ENCODE measurements at regions not wholly inside any gene's neighbourhood (a gene's known extent, or its start where the extent isn't known, plus 50 kb on each side); places are given as distances from the start of the nearest gene placed in this dataset.

GRCh38 chr13:74929436-74929835, 552.5 kb downstream of the TBC1D4 start:
- Mint-ChIP-seq H3K27me3 (ENCODE audit: insufficient read depth, unreplicated experiment) (no peaks in the 10 kb centered on the region), H3K4me1 (ENCODE audit: insufficient read depth, unreplicated experiment) (peaks cover 10% of the 10 kb centered on the region), H3K4me3 (ENCODE audit: unreplicated experiment) (no peak overlapping the region), H3K27ac (ENCODE audit: low read depth, unreplicated experiment) (no peak overlapping the region), H3K36me3 (ENCODE audit: insufficient read depth, unreplicated experiment) (no peaks in the 10 kb centered on the region), H3K9me3 (ENCODE audit: unreplicated experiment) (no peaks in the 10 kb centered on the region)
- ChIA-PET CTCF (no interaction called here), POLR2A (no interaction called here)
- no TSS peak for BruUV-seq (replicated peaks)
- TF ChIP-seq CTCF (IDR thresholded peaks at IDR 0.05; ENCODE audit: unreplicated experiment) = no peak
- no peak for DNase-seq (ENCODE audit: unreplicated experiment)
- intact Hi-C loops (cut with micrococcal nuclease) = no loop called here

DNA sequence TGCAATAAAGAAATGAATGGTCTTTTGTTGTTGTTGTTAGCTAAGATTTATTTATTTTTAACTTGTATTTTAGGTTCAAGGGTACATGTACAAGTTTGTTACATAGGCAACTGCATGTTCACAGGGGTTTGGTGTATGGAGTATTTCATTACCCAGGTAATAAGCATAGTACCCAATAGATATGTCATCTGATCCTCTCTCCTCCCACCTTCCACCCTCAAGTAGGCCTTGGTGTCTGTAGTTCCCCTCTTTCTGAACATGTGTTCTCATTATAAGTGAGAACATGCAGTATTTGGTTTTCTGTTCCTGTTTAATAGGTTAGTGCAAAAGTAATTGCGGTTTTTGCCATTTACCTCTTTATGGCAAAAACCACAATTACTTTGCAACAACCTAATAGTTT, 554.1 kb downstream of the TBC1D4 start:
- Mint-ChIP-seq H3K4me1 (ENCODE audit: insufficient read depth, unreplicated experiment) (peaks cover 10% of the 10 kb centered on the region), H3K9me3 (ENCODE audit: unreplicated experiment) (no peaks in the 10 kb centered on the region), H3K4me3 (ENCODE audit: unreplicated experiment) (no peak overlapping the region), H3K27me3 (ENCODE audit: insufficient read depth, unreplicated experiment) (no peaks in the 10 kb centered on the region), H3K36me3 (ENCODE audit: insufficient read depth, unreplicated experiment) (no peaks in the 10 kb centered on the region), H3K27ac (ENCODE audit: low read depth, unreplicated experiment) (no peak overlapping the region)
- no peak for TF ChIP-seq CTCF (IDR thresholded peaks at IDR 0.05; ENCODE audit: unreplicated experiment)
- intact Hi-C loops (cut with micrococcal nuclease) = no loop called here
- no peak for DNase-seq (ENCODE audit: unreplicated experiment)
- no TSS peak for BruUV-seq (replicated peaks)
- POLR2A ChIA-PET = interaction anchor here (0.6 kb wide), 2 partner anchors 27 to 631 kb away, joined by 3 read pairs; no protein-coding TSS in a partner anchor
- CTCF ChIA-PET = no interaction called here

GRCh38 chr13:74922963-74923362, 559.0 kb downstream of the TBC1D4 start:
- H3K4me3 Mint-ChIP-seq (ENCODE audit: unreplicated experiment) = no peak overlapping the region
- ChIA-PET CTCF (interaction anchor here (1.2 kb wide), 1 partner anchor 10 kb away, joined by 3 read pairs; no protein-coding TSS in a partner anchor), POLR2A (no interaction called here)
- no peak for TF ChIP-seq CTCF (IDR thresholded peaks at IDR 0.05; ENCODE audit: unreplicated experiment)
- H3K36me3 Mint-ChIP-seq (ENCODE audit: insufficient read depth, unreplicated experiment) = no peaks in the 10 kb centered on the region
- H3K27me3 Mint-ChIP-seq (ENCODE audit: insufficient read depth, unreplicated experiment) = no peaks in the 10 kb centered on the region
- no peaks in the 10 kb centered on the region for H3K9me3 Mint-ChIP-seq (ENCODE audit: unreplicated experiment)
- no peak for DNase-seq (ENCODE audit: unreplicated experiment)
- BruUV-seq (replicated peaks) = no TSS peak
- H3K4me1 Mint-ChIP-seq (ENCODE audit: insufficient read depth, unreplicated experiment) = no peaks in the 10 kb centered on the region
- H3K27ac Mint-ChIP-seq (ENCODE audit: low read depth, unreplicated experiment) = no peak overlapping the region
- intact Hi-C loops (cut with micrococcal nuclease) = no loop called here

- no peak for DNase-seq (ENCODE audit: unreplicated experiment)
- no peak for TF ChIP-seq CTCF (IDR thresholded peaks at IDR 0.05; ENCODE audit: unreplicated experiment)
- H3K36me3 Mint-ChIP-seq (ENCODE audit: insufficient read depth, unreplicated experiment) = no peaks in the 10 kb centered on the region
- H3K27me3 Mint-ChIP-seq (ENCODE audit: insufficient read depth, unreplicated experiment) = no peaks in the 10 kb centered on the region
- intact Hi-C loops (cut with micrococcal nuclease) = no loop called here
- no peaks in the 10 kb centered on the region for H3K4me1 Mint-ChIP-seq (ENCODE audit: insufficient read depth, unreplicated experiment)
- no TSS peak for BruUV-seq (replicated peaks)
- H3K4me3 Mint-ChIP-seq (ENCODE audit: unreplicated experiment) = no peak overlapping the region
- no peaks in the 10 kb centered on the region for H3K9me3 Mint-ChIP-seq (ENCODE audit: unreplicated experiment)
- POLR2A ChIA-PET = no interaction called here
- CTCF ChIA-PET = interaction anchor here (0.6 kb wide), 1 partner anchor 535 kb away, joined by 4 read pairs; no protein-coding TSS in a partner anchor
- no peak overlapping the region for H3K27ac Mint-ChIP-seq (ENCODE audit: low read depth, unreplicated experiment)
Observed at GRCh38 chr13:74921326-74921725, 560.6 kb downstream of the TBC1D4 start.
